Mucosa of gallbladder (tissue), 1 donor: ENCODE measurements at regions not wholly inside any gene's neighbourhood (a gene's known extent, or its start where the extent isn't known, plus 50 kb on each side); places are given as distances from the start of the nearest gene placed in this dataset.
"Not testable (repeated sequence)": the region's sequence is repeated elsewhere in the genome, so short reads cannot be mapped to it uniquely, and the experiment has no call there.

Experiments
- DNase-seq: peaks from one replicate; pipeline ENCODE4 v3.0.0-alpha.2; 2020; ENCODE audit warnings: low spot score
- donor health status: DM: no; HTN: no; CAD: no.

DNA sequence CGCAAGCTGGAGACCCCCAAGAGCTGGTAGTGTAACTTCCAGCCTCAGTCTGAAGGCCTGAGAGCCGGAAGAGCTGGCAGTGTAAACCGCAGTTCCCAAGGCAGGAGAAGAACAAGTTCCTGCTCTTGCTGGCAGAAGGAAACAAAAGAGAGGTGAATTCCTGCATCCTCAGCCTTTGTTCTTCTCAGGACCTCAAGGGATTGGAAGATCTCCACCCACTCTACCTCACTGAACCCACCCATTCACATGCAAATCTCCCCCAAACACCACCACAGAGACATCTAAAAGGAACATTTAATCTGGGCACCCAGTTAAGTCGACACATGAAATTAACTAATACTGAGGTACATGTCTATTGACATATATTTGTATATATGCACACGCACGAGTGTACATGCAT lies 1310.3 kb downstream of the TBC1D22A start:
- DNase-seq = no peak

DNA sequence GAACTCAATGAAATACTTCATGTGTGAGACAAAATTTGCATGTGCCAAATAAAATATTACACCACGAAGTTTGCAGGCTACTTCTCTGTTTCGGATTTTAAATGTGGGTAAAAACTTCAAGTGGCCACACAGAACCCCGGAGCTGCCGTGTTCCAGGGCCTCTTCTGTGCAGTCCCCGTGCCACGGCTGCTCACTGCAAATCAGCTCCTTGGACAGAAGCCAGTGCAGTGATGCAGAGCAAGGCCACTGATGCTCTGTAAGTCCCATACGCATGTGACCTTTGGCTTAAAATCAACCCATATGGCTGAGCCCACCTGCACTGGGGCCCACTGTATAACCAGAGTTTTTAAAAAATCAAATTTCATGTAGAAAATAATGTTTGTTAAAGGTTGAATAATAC lies 1309.4 kb downstream of the TBC1D22A start:
- DNase-seq = no peak

DNA sequence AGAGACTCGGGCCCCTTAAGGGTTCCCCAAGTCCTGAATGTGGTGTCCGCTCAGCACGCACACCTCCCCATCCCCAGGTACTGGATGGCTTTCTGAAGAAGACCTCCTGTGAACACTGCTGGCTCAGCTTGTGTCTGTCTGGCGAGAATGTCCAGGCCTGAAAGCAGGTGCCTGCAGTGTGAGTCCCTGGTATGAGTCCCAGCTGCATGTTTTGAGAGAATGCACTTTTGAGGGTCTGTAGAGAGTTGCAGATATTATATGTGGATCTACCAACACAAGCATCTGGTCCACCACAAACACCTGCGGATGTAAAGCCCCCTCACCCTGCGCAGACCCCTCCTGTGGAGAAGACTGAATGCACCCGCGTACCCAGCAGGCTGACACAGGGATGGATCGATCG lies 1308.9 kb downstream of the TBC1D22A start:
- DNase-seq = no peak

DNA sequence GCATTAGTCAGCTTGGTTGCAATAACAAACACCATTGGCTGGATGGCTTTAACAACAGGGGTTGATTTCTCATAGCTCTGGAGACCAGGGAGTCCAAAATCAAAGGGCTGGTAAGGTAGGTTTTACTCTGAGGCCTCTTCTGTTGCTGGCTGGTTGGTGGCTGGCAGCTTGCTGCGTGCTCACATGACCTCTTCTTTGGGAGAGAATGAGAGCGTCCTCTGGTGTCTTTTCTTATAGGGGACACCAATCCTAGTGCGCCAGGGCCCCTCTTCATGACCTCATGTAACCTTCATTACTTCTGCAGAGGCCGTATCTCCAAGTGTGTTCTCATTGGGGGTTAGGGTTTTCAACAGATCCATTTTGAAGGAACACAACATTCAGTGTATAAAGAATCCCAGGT lies 1308.3 kb downstream of the TBC1D22A start:
- DNase-seq = no peak

DNA sequence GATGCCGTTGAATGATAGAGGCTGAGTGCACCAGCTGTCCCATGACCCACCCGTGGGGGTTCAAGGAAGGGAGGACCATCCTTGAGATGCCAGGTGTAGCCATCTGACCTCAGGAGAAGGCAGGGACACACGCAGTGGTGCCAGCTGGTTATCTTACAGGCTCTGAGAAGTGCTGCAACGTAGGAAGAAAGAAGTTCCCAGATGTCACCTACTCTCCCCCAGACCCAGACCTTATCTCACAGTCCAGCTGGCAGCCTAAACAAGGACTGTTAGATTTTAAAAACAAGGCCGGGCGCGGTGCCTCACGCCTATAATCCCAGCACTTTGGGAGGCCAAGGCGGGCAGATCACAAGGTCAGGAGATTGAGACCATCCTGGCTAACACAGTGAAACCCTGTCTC lies 1307.6 kb downstream of the TBC1D22A start:
- DNase-seq = no peak

DNA sequence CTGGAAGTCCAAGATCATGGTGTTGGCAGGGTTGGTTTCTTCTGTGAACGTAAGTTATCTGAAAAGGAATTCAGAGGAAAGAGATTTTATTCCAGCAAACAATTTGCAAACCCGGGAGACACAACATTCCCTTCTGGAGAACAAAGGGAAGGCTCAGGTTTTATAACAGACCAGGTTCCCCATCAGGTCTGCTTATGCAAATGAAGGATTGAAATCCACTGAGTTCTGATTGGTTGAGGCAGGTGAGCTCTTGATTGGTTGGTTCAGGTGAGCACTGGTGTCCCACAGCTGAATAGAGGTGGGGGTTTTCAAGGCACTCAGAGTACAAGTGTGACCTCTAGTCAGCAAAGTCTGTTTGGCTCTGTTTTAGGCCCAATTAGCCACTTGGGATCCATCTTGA lies 1306.8 kb downstream of the TBC1D22A start:
- no peak for DNase-seq

DNA sequence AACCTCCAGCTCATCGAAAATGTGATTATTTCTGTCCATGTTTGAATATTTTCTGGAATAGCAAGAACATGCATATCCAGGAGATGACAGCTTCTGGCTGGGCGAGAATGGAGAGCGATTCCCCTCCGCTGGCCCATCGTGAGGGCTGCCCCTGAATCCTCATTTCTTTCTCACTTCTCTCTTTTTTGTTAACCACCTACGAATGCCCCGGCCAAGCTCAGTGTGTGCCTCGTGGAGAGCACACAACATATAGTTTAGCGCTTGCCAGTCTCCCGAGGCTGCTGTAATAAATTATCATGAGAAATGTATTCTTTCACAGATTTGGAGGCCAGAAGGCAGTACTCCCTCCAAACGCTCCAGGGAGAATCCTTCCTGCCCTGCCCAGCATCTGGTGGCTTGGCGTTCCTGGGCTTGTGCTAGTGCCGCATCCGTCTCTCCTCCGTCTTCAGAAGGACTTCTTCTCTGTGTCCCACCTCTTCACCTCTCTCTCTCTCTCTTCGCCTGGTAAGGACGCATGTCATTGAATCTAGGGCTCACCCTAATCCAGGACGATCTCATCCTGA lies 1306.0 kb downstream of the TBC1D22A start:
- no peak for DNase-seq

DNA sequence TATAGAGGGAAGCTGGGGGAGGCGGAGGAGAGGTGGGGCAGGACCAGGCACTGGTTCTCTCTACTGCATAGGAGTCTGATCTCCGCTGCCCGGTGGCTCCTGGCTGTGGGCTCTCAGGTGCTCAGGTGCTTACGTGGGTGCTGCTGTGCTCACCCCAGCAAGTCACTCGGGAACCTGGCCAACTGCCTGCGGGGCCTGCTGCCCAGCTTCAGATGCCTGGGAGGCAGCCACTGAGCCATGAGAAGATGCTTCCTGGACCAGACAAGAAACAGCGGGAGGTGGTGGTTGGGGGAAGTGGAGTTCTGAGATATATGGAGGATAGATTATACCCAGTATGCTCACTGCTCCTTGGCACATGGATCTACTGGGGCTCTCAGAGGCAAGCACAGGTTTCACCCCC lies 1303.4 kb downstream of the TBC1D22A start:
- no peak for DNase-seq

DNA sequence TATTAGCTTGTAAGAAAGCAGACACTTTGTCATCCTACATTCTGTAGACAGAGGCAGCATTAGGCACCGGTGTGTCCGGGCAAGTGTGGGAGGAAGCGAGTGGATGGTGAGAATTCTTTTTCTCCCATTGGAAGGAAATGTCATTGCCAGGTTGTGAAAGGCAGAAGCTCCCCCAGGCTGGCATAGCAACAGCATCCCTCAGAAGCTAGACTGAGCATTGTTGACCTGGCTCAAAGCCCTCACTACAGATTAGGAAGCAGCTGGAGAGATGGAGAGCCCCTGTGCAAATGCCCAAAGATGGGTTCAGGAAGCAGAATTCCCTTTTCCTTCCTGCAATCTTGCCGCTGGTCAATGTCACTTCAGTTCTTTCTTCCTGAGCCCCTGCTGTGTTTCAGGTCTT lies 1299.3 kb downstream of the TBC1D22A start:
- DNase-seq = no peak

DNA sequence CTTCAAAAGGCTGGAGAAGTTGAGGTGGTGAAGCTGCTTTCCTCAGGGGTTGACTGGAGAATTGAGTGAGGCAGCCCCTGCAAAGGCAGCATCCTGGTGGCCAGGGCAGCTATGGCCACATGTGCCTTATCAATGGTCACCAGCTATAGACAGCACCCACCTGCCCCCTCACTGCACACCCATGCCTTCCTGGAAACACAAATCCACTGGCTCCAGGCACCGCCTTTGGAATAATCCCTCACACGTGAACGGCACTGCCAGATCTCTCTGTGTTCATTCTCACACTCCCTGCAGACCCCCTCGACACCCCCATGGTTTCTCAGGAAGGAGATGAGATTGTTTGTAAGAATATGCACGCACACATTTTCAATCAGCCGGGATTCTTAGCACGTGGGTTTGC lies 1297.8 kb downstream of the TBC1D22A start:
- DNase-seq = no peak

DNA sequence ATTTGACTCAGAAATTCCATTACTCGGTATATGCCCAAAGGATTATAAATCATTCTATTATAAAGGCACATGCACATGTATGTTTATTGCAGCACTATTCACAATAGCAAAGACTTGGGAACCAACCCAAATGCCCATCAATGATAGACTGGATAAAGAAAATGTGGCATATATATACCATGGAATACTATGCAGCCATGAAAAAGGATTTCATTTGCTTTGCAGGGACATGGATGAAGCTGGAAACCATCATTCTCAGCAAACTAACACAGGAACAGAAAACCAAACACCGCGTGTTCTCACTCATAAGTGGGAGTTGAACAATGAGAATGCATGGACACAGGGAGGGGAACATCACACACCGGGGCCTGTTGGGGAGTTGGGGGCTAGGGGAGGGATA lies 1297.1 kb downstream of the TBC1D22A start:
- DNase-seq = not testable (repeated sequence)

DNA sequence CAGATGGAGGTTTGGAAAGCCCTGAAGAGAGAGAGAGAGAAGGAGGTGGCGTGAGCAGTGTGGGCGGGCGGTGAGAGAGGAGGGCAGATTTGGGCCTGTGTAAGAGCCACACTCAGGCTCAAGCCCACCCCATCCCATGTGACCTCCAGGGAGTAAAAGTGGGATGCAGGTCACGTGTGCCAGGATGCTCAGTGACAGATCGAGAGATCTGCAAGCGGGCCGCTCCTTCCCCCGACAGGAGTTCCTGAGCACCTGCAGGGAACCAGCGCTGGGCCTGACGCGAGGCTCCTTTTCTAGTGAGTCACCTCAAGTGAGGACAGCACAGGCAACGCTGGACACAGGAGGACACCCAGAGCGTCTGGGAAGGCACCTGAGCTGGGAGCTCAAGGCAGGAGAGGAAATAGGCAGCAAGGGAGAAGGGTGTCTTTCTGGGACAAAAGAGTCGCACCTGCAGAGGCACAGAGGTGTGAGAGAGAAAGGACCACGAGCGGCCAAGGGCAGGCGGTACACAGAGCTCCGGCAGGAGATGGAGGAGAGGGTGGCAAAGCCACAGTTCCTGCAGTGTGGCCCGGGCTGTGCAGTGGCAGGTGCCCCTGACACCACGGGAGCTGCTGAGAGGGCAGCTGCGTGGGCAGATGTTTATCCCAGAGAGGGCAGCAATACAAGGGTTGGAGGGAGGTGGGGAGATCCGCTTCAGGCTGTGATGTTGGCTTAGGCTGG lies 1294.8 kb downstream of the TBC1D22A start:
- DNase-seq = no peak

DNA sequence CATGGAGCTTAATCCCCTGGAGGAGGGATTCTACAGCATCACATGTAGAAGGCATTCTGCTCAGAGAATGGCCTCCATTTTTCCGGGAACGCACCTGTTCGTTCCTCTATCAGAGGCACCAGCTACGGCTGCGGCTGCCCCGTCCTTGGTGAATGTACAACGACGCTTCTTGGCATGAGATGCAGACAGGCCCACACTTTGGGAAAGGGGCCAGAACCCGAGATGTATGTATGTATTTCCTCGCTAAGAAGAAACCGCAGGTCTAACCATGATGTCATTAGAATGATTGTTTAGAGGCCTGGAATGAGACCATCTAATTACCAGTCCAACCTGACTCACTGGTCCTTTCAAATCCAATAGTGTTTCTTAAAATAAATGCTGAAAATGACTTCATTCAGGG lies 1293.4 kb downstream of the TBC1D22A start:
- DNase-seq = no peak

DNA sequence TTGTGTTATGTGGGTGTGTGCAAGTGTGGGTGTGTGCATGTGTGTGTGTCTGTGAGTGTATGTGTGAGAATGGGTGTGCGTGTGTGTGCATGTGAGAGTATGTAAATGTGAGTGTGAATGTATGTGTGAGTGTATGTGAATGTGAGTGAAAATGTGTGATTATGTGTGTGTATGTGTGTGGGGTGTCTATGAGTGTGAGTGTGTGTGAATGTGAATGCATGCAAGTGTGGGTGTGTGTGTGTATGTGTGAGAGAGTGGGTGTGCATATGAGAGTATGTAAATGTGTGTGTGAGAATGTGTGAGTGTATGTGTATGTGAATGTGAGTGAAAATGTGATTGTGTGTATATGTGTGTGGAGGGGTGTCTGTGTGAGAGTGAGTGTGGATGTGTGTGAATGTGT lies 1292.7 kb downstream of the TBC1D22A start:
- no peak for DNase-seq

DNA sequence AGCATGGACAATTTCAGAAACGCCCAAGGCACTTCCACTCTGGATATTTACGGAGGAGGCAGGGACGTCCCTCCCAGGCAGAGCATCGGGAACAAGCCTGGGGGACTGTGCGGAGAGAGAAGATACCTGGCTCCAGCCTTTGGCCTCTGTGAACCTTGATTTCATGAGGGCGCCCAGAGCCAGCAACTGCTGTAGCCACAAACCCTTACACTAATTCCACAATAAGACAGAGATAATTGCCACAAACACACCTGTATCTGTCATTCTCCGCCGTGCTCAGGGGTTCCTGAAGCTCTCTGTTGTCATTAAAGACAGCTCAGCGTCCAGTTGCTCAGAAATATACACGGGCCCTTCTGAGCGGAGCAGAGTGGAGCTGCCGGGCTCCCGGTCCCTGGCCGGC lies 1292.1 kb downstream of the TBC1D22A start:
- DNase-seq = no peak

DNA sequence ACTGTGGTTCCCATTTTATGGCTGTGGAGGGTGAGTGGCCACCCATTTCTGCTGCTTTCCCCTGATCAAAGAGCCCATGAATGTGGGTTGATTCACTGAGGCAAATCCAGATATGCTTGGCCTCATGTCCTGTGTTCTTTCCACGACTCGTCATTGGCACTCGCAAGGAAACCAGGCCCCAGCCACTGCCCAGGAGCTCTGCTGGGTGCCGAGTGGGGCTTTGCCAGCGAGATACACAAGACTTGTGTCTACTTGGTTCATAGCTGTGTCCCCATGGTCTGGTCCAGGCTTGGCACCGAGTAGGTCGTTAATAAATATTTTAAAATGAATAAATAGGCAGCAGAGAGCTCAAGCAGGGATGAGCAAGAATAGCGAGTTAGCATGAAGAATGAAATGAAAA lies 1291.5 kb downstream of the TBC1D22A start:
- DNase-seq = no peak

DNA sequence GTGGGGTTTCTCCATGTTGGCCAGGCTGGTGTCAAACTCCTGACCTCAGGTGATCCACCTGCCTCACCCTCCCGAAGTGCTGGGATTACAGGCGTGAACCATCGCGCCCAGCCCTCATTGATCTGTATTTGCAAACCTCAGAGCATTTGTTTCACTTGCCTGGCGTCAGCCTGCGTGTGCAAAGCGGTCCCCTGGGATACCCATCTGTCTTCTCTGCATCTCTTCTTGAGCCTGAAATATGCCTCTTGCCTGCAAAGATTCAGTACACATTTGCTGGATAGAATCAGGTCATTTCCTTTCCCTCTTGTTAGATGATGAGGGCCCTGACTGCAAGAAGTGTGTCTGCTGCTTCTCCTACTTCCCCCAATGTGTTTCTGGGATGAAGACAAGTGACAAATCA lies 1291.0 kb downstream of the TBC1D22A start:
- no peak for DNase-seq

DNA sequence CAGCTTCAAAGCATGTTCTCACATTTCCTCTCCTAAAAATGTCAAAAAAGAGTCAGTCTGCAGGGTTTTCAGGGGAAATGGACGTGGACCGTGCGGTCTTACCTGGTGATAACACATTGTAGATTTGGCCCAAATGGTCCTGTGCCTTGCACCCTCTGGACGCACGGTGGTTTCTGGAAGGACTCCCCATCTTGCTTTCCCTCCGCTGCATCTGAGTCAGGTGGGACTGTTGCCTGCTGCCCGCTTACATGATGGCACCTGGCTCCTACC lies 1290.1 kb downstream of the TBC1D22A start:
- no peak for DNase-seq

DNA sequence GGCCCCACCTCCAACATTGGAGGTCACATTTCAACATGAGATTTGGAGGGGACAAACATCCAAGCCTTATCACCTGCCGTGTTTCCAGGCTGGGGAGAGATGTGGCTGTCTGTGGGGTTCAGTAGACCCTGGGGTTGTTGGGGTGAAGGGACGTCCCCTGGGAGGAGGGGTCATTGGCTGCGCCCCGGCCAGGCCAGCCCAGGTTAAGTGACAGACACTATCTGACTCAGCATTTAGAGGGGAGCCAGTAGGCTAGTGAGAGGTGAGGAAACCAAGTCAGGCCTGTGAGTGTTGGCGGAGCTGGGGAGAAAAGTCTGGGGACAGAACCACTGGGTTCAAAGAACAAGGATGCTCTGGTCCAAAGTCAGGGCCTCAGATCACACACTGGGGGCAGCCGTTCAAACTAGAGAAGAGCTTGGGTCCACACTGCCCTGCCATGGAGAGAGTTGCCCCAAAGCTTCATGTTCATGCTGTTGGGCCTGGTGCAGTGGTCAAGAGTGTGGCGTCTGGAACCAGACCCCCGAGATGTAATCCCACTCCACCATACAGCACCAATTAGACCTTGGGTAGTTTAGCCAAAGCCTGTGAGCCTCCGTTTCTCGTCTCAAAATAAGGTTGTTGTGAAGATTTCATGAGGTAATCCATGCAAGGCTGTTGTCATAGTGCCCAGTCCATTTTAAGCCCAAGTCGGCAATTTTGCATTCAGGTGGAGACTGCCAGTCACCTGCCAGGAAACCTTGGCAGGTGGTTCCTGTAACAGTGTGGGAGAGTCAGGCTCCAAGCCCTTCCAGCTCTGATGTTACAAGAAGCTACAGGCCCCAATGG lies 1289.6 kb downstream of the TBC1D22A start:
- DNase-seq = no peak

DNA sequence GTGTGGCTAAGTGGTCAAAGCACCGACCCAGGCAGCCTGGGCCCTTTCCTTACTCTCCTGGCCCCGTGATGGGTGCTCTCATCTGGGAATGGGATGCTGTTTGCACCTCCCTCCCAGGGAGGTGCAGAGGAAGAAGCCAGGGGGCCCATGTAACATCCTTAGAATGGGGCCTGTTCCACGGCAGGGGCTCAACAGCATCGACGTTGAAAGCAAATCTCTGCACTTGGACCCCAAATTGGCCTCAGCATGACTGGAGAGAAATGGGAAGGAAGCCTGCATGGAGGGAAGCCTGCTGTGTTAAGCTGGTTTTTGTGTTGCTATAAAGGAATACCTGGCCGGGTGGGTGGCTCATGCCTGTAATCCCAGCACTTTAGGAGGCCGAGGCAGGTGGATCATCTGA lies 1288.4 kb downstream of the TBC1D22A start:
- no peak for DNase-seq

DNA sequence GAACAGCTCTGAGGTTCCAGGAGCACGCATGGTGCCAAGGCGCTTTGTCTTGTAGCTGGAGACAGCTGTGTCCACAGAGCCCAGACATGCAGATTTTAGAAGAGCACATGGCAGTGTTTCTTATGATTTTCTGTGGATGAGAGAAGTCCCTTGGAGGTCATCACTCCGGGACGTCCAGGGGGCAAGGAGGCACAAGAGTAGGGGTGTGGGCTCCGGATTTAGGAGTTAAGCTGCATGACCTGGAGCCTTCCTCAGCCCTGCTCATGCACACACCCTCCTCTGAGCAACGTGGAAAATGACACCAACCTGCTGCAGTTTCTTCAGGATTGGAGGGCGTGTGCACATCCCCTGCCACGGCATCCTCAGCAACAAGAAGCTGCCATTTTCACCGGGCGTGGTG lies 1286.7 kb downstream of the TBC1D22A start:
- DNase-seq = no peak

DNA sequence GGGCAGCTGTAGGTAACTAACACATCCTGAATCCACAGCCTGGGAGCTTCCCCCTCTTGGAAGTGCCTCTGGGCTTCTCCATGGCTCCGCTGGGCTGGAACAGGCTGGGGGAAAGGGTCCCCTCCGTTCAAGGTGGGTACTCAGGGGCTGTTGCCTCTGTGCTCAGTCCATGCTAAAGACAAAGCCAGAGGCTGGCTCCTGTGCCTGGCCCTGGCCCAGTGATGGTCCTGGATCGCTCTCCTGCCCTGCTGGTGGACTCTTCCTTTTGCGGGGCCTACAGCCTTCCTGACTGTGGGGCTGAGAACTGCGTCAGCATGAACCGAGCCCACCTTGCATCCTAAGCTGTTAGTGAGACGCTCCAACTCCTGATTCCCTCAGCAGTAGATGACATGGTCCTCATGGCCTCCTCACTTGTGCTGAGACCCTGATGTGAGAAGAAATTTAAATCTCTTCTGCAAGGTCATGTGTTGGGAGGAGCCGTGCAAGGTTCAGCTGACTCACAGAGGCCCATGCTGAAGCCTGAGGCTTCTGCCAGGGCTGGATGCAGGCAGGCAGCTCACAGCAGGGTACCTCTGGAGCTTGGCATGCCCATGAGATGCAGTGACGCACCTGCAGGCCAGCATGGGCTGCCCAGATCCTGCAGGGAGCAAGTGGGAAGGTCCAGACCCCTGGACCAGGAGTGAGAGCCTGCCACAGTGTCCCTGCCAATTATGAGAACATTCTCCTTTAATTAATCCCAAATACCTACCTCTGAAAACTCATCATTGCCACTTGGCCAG lies 1285.5 kb downstream of the TBC1D22A start:
- no peak for DNase-seq

DNA sequence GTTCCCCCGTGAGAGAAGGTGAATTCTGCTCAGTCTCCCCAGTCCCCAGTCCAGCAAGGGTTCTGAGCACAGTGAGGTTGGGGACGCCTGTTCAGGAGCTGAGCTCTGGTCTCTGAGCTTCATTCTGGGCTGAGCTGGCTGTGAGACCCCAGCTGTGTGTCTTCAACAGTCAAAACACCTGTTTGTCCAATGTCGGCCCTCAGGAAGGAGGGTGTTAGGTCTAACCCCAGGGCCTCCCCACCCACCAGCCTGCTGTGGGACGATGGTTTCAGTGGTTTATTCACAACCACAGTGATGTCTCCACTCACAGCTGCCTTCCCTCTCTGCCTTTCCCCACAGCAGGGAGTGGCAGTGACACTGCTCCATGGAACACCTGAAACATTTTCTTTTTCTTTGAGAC lies 1282.9 kb downstream of the TBC1D22A start:
- DNase-seq = no peak
